ENCODE measurements at regions not wholly inside any gene's neighbourhood (a gene's known extent, or its start where the extent isn't known, plus 50 kb on each side); places are given as distances from the start of the nearest gene placed in this dataset.

DNA sequence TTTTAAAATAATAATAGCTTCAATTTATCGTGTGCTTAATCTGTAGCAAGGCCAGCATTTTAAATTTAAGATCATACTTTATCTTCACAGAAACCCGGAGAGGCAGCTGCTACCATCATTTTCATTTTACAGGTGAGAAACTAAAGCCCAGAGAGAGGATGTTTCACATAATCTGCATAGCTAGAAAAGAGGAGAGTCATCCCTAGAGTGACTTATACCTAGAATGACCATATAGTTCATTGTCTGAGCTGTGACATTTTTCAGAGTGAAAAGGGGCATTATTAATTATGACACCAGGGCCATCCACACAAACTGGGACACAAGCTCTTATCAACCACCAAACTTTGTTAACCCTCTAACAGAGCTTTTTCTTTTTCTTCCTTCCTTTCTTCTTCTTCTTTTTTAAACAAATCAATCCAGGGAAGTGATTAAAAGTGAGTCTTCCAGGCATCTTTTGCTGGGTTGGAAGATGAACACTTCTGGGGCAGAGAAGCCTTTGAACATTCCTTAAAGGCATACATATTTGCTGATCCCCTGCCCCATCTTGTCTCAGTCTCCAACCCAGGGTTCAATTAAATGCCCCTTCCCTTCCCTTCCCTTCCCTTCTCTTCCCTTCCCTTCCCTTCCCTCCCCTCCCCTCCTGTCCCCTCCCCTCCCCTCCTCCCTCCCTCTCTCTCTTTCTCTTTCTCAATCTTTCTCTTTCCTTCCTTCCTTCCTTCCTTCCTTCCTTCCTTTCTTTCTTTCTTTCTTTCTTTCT lies 272.5 kb upstream of the JAG1 start:
- CTCF ChIA-PET = no interaction called here
- Mint-ChIP-seq H3K4me1 (ENCODE audit: low read depth) (no peaks in the 10 kb centered on the region), H3K4me3 (no peak overlapping the region), H3K27ac (no peak overlapping the region), H3K27me3 (ENCODE audit: low read depth) (no peaks in the 10 kb centered on the region), H3K9me3 (peaks cover 4% of the 10 kb centered on the region), H3K36me3 (ENCODE audit: low read depth) (no peaks in the 10 kb centered on the region)
- intact Hi-C loops (cut with micrococcal nuclease) = no loop called here
- DNase-seq = no peak

DNA sequence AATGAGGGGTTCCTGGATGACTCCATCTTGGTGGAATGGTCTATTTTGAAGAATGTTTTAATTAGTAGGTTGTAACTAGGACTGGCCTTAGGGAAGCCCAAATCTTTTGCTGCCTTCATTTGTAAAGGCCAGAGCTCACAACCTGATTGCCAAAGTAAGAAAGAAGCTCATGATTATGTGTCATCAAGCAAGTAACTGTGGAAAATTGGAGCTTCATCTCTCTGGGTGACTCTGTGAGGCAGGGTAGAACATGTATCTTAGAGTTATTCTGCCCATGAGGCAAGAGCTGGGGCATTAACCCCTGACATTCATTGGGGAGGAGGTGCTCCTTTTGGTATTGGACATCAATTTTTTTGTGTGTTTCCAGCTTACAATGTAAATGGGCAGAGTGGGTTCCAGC lies 273.9 kb upstream of the JAG1 start:
- H3K4me3 Mint-ChIP-seq = no peak overlapping the region

GRCh38 chr20:10949930-10950783 lies 276.4 kb upstream of the JAG1 start:
- no peak for DNase-seq
- H3K27me3 Mint-ChIP-seq (ENCODE audit: low read depth) = no peaks in the 10 kb centered on the region
- H3K36me3 Mint-ChIP-seq (ENCODE audit: low read depth) = no peaks in the 10 kb centered on the region
- no peaks in the 10 kb centered on the region for H3K4me1 Mint-ChIP-seq (ENCODE audit: low read depth)
- no peak overlapping the region for H3K4me3 Mint-ChIP-seq
- H3K27ac Mint-ChIP-seq = no peak overlapping the region
- CTCF ChIA-PET = no interaction called here
- intact Hi-C loops (cut with micrococcal nuclease) = no loop called here
- peaks cover 1% of the 10 kb centered on the region for H3K9me3 Mint-ChIP-seq

More for the DNA sequence above, 273.9 kb upstream of the JAG1 start:
- Mint-ChIP-seq H3K9me3 (peaks cover 1% of the 10 kb centered on the region), H3K4me1 (ENCODE audit: low read depth) (no peaks in the 10 kb centered on the region), H3K27ac (no peak overlapping the region), H3K36me3 (ENCODE audit: low read depth) (no peaks in the 10 kb centered on the region), H3K27me3 (ENCODE audit: low read depth) (no peaks in the 10 kb centered on the region)
- intact Hi-C loops (cut with micrococcal nuclease) = no loop called here
- CTCF ChIA-PET = no interaction called here
- DNase-seq = no peak

DNA sequence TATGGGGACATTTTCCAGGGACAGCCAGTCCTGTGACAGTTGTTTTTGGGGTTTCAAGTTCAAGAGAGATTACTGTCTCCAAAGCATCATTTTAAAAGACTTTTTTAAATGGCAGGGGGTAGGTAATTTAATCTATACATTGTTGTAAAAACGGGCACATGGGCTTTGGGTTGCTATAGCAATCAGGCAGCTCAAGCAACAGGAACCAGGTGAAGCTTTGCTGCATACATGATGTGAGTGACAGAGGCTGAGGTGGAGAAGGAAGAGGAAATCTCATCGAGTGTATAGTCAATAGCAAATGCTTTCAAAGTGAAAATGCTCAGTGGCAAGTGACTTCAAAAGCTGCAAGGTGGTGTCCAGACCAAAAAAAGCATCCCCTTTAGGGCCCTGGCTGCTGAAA lies 277.4 kb upstream of the JAG1 start:
- no peak for DNase-seq
- CTCF ChIA-PET = no interaction called here
- Mint-ChIP-seq H3K9me3 (peaks cover 1% of the 10 kb centered on the region), H3K4me1 (ENCODE audit: low read depth) (no peaks in the 10 kb centered on the region), H3K27me3 (ENCODE audit: low read depth) (no peaks in the 10 kb centered on the region), H3K4me3 (no peak overlapping the region), H3K36me3 (ENCODE audit: low read depth) (no peaks in the 10 kb centered on the region), H3K27ac (no peak overlapping the region)
- intact Hi-C loops (cut with micrococcal nuclease) = no loop called here

DNA sequence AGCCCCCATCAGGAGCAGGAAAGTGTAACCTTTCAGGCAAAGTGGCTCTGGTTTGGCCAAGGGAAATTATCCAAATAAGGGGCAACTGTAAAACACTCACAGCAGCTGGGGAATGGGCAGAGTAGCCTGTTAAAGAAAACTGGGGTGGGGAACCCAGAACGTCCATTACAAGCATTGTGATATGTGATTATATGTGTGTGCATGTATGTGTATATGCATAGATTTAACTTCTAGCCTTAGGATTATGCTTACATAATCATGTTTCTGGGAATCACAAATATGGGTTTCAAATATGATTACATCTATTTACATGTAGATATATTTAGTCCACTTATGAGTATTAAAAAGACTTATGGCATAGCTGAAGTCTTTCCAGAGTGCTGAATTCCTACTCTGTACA lies 278.1 kb upstream of the JAG1 start:
- DNase-seq = no peak
- CTCF ChIA-PET = no interaction called here
- intact Hi-C loops (cut with micrococcal nuclease) = no loop called here
- Mint-ChIP-seq H3K27me3 (ENCODE audit: low read depth) (no peaks in the 10 kb centered on the region), H3K9me3 (peaks cover 1% of the 10 kb centered on the region), H3K27ac (no peak overlapping the region), H3K4me3 (no peak overlapping the region), H3K4me1 (ENCODE audit: low read depth) (no peaks in the 10 kb centered on the region), H3K36me3 (ENCODE audit: low read depth) (no peaks in the 10 kb centered on the region)

GRCh38 chr20:10953437-10953836 lies 279.6 kb upstream of the JAG1 start:
- H3K36me3 Mint-ChIP-seq (ENCODE audit: low read depth) = no peaks in the 10 kb centered on the region
- intact Hi-C loops (cut with micrococcal nuclease) = no loop called here
- H3K4me3 Mint-ChIP-seq = no peak overlapping the region
- no peaks in the 10 kb centered on the region for H3K4me1 Mint-ChIP-seq (ENCODE audit: low read depth)
- peaks cover 3% of the 10 kb centered on the region for H3K9me3 Mint-ChIP-seq
- no peak overlapping the region for H3K27ac Mint-ChIP-seq
- no peak for DNase-seq
- CTCF ChIA-PET = no interaction called here
- no peaks in the 10 kb centered on the region for H3K27me3 Mint-ChIP-seq (ENCODE audit: low read depth)

GRCh38 chr20:10954137-10954840 lies 280.5 kb upstream of the JAG1 start:
- Mint-ChIP-seq H3K4me3 (no peak overlapping the region), H3K4me1 (ENCODE audit: low read depth) (no peaks in the 10 kb centered on the region), H3K27ac (no peak overlapping the region), H3K27me3 (ENCODE audit: low read depth) (no peaks in the 10 kb centered on the region), H3K9me3 (peaks cover 3% of the 10 kb centered on the region), H3K36me3 (ENCODE audit: low read depth) (no peaks in the 10 kb centered on the region)
- intact Hi-C loops (cut with micrococcal nuclease) = no loop called here
- CTCF ChIA-PET = no interaction called here
- no peak for DNase-seq

- Mint-ChIP-seq H3K27me3 (ENCODE audit: low read depth) (no peaks in the 10 kb centered on the region), H3K9me3 (peaks cover 2% of the 10 kb centered on the region), H3K4me3 (no peak overlapping the region), H3K27ac (no peak overlapping the region), H3K4me1 (ENCODE audit: low read depth) (no peaks in the 10 kb centered on the region), H3K36me3 (ENCODE audit: low read depth) (no peaks in the 10 kb centered on the region)
- CTCF ChIA-PET = no interaction called here
- intact Hi-C loops (cut with micrococcal nuclease) = no loop called here
- no peak for DNase-seq
These were observed 281.2 kb upstream of the JAG1 start for GRCh38 chr20:10954908-10955580.

- H3K27me3 Mint-ChIP-seq (ENCODE audit: low read depth) = no peaks in the 10 kb centered on the region
- peaks cover 3% of the 10 kb centered on the region for H3K9me3 Mint-ChIP-seq
- H3K4me3 Mint-ChIP-seq = no peak overlapping the region
- no peaks in the 10 kb centered on the region for H3K36me3 Mint-ChIP-seq (ENCODE audit: low read depth)
- H3K4me1 Mint-ChIP-seq (ENCODE audit: low read depth) = no peaks in the 10 kb centered on the region
- CTCF ChIA-PET = no interaction called here
- no peak overlapping the region for H3K27ac Mint-ChIP-seq
- intact Hi-C loops (cut with micrococcal nuclease) = no loop called here
- DNase-seq = no peak
These were observed 284.5 kb upstream of the JAG1 start for GRCh38 chr20:10958279-10958678.

GRCh38 chr20:10960416-10960815 lies 286.6 kb upstream of the JAG1 start:
- Mint-ChIP-seq H3K4me1 (ENCODE audit: low read depth) (no peaks in the 10 kb centered on the region), H3K27ac (no peak overlapping the region), H3K36me3 (ENCODE audit: low read depth) (no peaks in the 10 kb centered on the region), H3K9me3 (peaks cover 5% of the 10 kb centered on the region), H3K27me3 (ENCODE audit: low read depth) (no peaks in the 10 kb centered on the region), H3K4me3 (no peak overlapping the region)
- intact Hi-C loops (cut with micrococcal nuclease) = no loop called here
- DNase-seq = no peak
- CTCF ChIA-PET = no interaction called here

- intact Hi-C loops (cut with micrococcal nuclease) = no loop called here
- H3K27ac Mint-ChIP-seq = no peak overlapping the region
- H3K4me3 Mint-ChIP-seq = no peak overlapping the region
- H3K27me3 Mint-ChIP-seq (ENCODE audit: low read depth) = no peaks in the 10 kb centered on the region
- no peaks in the 10 kb centered on the region for H3K4me1 Mint-ChIP-seq (ENCODE audit: low read depth)
- H3K36me3 Mint-ChIP-seq (ENCODE audit: low read depth) = no peaks in the 10 kb centered on the region
- CTCF ChIA-PET = no interaction called here
- no peak for DNase-seq
- H3K9me3 Mint-ChIP-seq = peaks cover 6% of the 10 kb centered on the region
These were observed 288.0 kb upstream of the JAG1 start for GRCh38 chr20:10961651-10962288.

GRCh38 chr20:10962937-10963336 lies 289.1 kb upstream of the JAG1 start:
- Mint-ChIP-seq H3K36me3 (ENCODE audit: low read depth) (no peaks in the 10 kb centered on the region), H3K4me3 (no peak overlapping the region), H3K27me3 (ENCODE audit: low read depth) (no peaks in the 10 kb centered on the region), H3K27ac (no peak overlapping the region), H3K4me1 (ENCODE audit: low read depth) (no peaks in the 10 kb centered on the region), H3K9me3 (peaks cover 4% of the 10 kb centered on the region)
- no peak for DNase-seq
- intact Hi-C loops (cut with micrococcal nuclease) = no loop called here
- CTCF ChIA-PET = no interaction called here

Measured in activated naive CD4-positive, alpha-beta T cell treated with anti-CD3 and anti-CD28 coated beads for 36 hours (primary cell).